ENCODE measurements at regions not wholly inside any gene's neighbourhood (a gene's known extent, or its start where the extent isn't known, plus 50 kb on each side); places are given as distances from the start of the nearest gene placed in this dataset.

- POLR2A ChIA-PET: no interaction called here
- Histone ChIP-seq H3K4me1 (ENCODE audit: insufficient read depth, low read length, poor library complexity, severe bottlenecking) (no peaks in the 10 kb centered on the region), H3K9me3 (ENCODE audit: low read length) (no peaks in the 10 kb centered on the region), H3K4me2 (ENCODE audit: low read length) (no peak overlapping the region), H3K4me3 (ENCODE audit: low read depth, low read length, poor library complexity, severe bottlenecking) (no peak overlapping the region), H4K20me1 (ENCODE audit: insufficient read depth, low read length) (no peaks in the 10 kb centered on the region), H3K36me3 (ENCODE audit: insufficient read depth, low read length) (no peaks in the 10 kb centered on the region), H2AFZ (ENCODE audit: low read length) (no peak overlapping the region), H3K9me2 (ENCODE audit: insufficient read depth, low read length) (no peaks in the 10 kb centered on the region), H3K27ac (ENCODE audit: low read depth, low read length, poor library complexity, severe bottlenecking) (no peak overlapping the region), H3K79me2 (ENCODE audit: insufficient read depth, low read depth, low read length) (no peaks in the 10 kb centered on the region)
- DNase-seq (ENCODE audit: low spot score): no peak
- CTCF ChIA-PET (ENCODE audit: unreplicated experiment): no interaction called here
- TF ChIP-seq EZH2phosphoT487 (IDR thresholded peaks at IDR 0.05; ENCODE audit: borderline replicate concordance, low read depth, low read length) (no peak), CTCF (conservative IDR thresholded peaks at IDR 0.05; ENCODE audit: low read length) (no peak)
- BruUV-seq (replicated peaks): no TSS peak
- intact Hi-C loops (cut with micrococcal nuclease; ENCODE audit: unreplicated experiment): no loop called here
Measured at GRCh38 chr15:62316413-62317060, 151.5 kb upstream of the C2CD4B start.

DNA sequence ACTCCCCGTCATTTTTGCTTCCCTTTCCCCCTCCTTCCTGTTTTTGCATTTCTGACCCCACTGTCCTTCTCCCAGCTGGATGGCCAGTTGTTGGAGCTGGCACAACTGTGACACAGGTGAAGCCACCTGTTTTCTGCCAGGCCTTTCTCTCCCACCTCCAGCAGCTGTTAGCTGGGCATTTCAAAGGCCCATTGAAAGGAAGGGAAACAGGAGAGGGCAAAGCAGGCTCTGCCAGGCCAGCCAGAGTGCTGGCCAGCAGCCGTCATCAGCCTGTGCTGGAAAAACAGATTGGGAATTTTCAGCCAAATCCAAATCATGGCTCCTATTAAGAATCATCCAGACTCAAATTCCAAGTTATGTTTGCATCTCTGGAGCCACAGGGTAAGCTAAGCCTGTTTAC, 155.2 kb upstream of the C2CD4B start:
- Histone ChIP-seq H4K20me1 (ENCODE audit: insufficient read depth, low read length) (no peaks in the 10 kb centered on the region), H3K4me2 (ENCODE audit: low read length) (no peak overlapping the region), H3K4me3 (ENCODE audit: low read depth, low read length, poor library complexity, severe bottlenecking) (no peak overlapping the region), H3K36me3 (ENCODE audit: insufficient read depth, low read length) (no peaks in the 10 kb centered on the region), H3K79me2 (ENCODE audit: insufficient read depth, low read depth, low read length) (no peaks in the 10 kb centered on the region), H3K27ac (ENCODE audit: low read depth, low read length, poor library complexity, severe bottlenecking) (no peak overlapping the region), H2AFZ (ENCODE audit: low read length) (no peak overlapping the region), H3K4me1 (ENCODE audit: insufficient read depth, low read length, poor library complexity, severe bottlenecking) (no peaks in the 10 kb centered on the region), H3K9me2 (ENCODE audit: insufficient read depth, low read length) (no peaks in the 10 kb centered on the region), H3K9me3 (ENCODE audit: low read length) (no peaks in the 10 kb centered on the region)
- DNase-seq (ENCODE audit: low spot score): no peak
- TF ChIP-seq CTCF (conservative IDR thresholded peaks at IDR 0.05; ENCODE audit: low read length) (no peak), EZH2phosphoT487 (IDR thresholded peaks at IDR 0.05; ENCODE audit: borderline replicate concordance, low read depth, low read length) (no peak)
- intact Hi-C loops (cut with micrococcal nuclease; ENCODE audit: unreplicated experiment): no loop called here
- POLR2A ChIA-PET: no interaction called here
- BruUV-seq (replicated peaks): no TSS peak
- CTCF ChIA-PET (ENCODE audit: unreplicated experiment): no interaction called here

- no peak overlapping the region for H3K4me3 ChIP-seq (ENCODE audit: low read depth, low read length, poor library complexity, severe bottlenecking)
- H3K9me2 ChIP-seq (ENCODE audit: insufficient read depth, low read length): no peaks in the 10 kb centered on the region
- no peak overlapping the region for H3K4me2 ChIP-seq (ENCODE audit: low read length)
- H4K20me1 ChIP-seq (ENCODE audit: insufficient read depth, low read length): no peaks in the 10 kb centered on the region
- intact Hi-C loops (cut with micrococcal nuclease; ENCODE audit: unreplicated experiment): no loop called here
- no peaks in the 10 kb centered on the region for H3K9me3 ChIP-seq (ENCODE audit: low read length)
- no peaks in the 10 kb centered on the region for H3K79me2 ChIP-seq (ENCODE audit: insufficient read depth, low read depth, low read length)
- DNase-seq (ENCODE audit: low spot score): no peak
- no peaks in the 10 kb centered on the region for H3K4me1 ChIP-seq (ENCODE audit: insufficient read depth, low read length, poor library complexity, severe bottlenecking)
- ChIA-PET POLR2A (interaction anchor here (1.0 kb wide), 1 partner anchor 15 kb away, joined by 6 read pairs; no protein-coding TSS in a partner anchor), CTCF (ENCODE audit: unreplicated experiment) (no interaction called here)
- H3K27ac ChIP-seq (ENCODE audit: low read depth, low read length, poor library complexity, severe bottlenecking): no peak overlapping the region
- TF ChIP-seq CTCF (conservative IDR thresholded peaks at IDR 0.05; ENCODE audit: low read length) (no peak), EZH2phosphoT487 (IDR thresholded peaks at IDR 0.05; ENCODE audit: borderline replicate concordance, low read depth, low read length) (no peak)
- H2AFZ ChIP-seq (ENCODE audit: low read length): no peak overlapping the region
- H3K36me3 ChIP-seq (ENCODE audit: insufficient read depth, low read length): no peaks in the 10 kb centered on the region
- no TSS peak for BruUV-seq (replicated peaks)
Measured at GRCh38 chr15:62323353-62323890, 158.3 kb upstream of the C2CD4B start.
